ENCODE measurements at regions not wholly inside any gene's neighbourhood (a gene's known extent, or its start where the extent isn't known, plus 50 kb on each side); places are given as distances from the start of the nearest gene placed in this dataset.

GRCh38 chr5:2991884-2992283 lies 240.4 kb upstream of the IRX2 start:
- Histone ChIP-seq H3K27ac (ENCODE audit: low read depth in 2 of 2, low read length in 1 of 2) (no peak overlapping the region), H3K36me3 (replicated peaks in 1 of 2; ENCODE audit: control insufficient read depth in 1 of 2, insufficient read depth in 2 of 2, low read length in 1 of 2) (no peaks in the 10 kb centered on the region), H4K20me1 (ENCODE audit: insufficient read depth) (no peaks in the 10 kb centered on the region), H3K4me1 (ENCODE audit: control insufficient read depth in 1 of 2, insufficient read depth in 2 of 2, low read depth in 1 of 2, low read length in 1 of 2) (no peaks in the 10 kb centered on the region), H3K9me3 (no peaks in the 10 kb centered on the region), H3K9me2 (no peaks in the 10 kb centered on the region), H3K4me2 (no peak overlapping the region), H3K79me2 (ENCODE audit: insufficient read depth) (no peaks in the 10 kb centered on the region), H2AFZ (ENCODE audit: low read depth) (no peak overlapping the region), H3K27me3 (ENCODE audit: insufficient read depth) (peaks cover 17% of the 10 kb centered on the region; the same call in 1 of the 2 replicates), H3F3A (replicated peaks; ENCODE audit: insufficient read depth) (no peaks in the 10 kb centered on the region), H3K9ac (no peak overlapping the region), H3K4me3 (ENCODE audit: low read depth in 2 of 2, low read length in 1 of 2) (no peak overlapping the region)
- TF ChIP-seq MEF2A (IDR thresholded peaks at IDR 0.05; ENCODE audit: borderline replicate concordance, low read depth) (no peak), FOXJ3 (CRISPR knock-in tag; IDR thresholded peaks at IDR 0.05) (no peak), RFX5 (IDR thresholded peaks at IDR 0.05; ENCODE audit: low read length) (no peak), NRF1 (IDR thresholded peaks at IDR 0.05; ENCODE audit: low read depth, low read length) (no peak), PBX3 (IDR thresholded peaks at IDR 0.05) (no peak), USF1 (IDR thresholded peaks at IDR 0.05; ENCODE audit: borderline replicate concordance, low read depth) (no peak), YY1 (IDR thresholded peaks at IDR 0.05; ENCODE audit: low read depth) (no peak), RXRA (IDR thresholded peaks at IDR 0.05; ENCODE audit: borderline replicate concordance, low read depth) (no peak), EZH2phosphoT487 (IDR thresholded peaks at IDR 0.05; ENCODE audit: borderline replicate concordance, low read depth) (no peak), FOSL2 (IDR thresholded peaks at IDR 0.05; ENCODE audit: borderline replicate concordance, low read depth) (no peak), POLR2AphosphoS5 (IDR thresholded peaks at IDR 0.05; ENCODE audit: low read depth, low read length) (no peak), FOXM1 (IDR thresholded peaks at IDR 0.05; ENCODE audit: low read depth) (no peak), TAF1 (IDR thresholded peaks at IDR 0.05; ENCODE audit: borderline replicate concordance, low read depth, low read length) (no peak), MXI1 (IDR thresholded peaks at IDR 0.05; ENCODE audit: low read depth, low read length) (no peak), GABPA (IDR thresholded peaks at IDR 0.05; ENCODE audit: low read depth) (no peak), CHD2 (IDR thresholded peaks at IDR 0.05; ENCODE audit: low read length, partially characterized antibody) (no peak), TCF12 (IDR thresholded peaks at IDR 0.05) (no peak)
- DNase-seq, result no peak
- CTCF ChIA-PET, result no interaction called here
- WGBS (ENCODE audit: low lambda C conversion rate), result 2% methylated on average over 10 of the region's 10 CpGs
- POLR2A ChIA-PET, result no interaction called here

- Histone ChIP-seq H3K9ac (no peak overlapping the region), H3K9me3 (no peaks in the 10 kb centered on the region), H3K27ac (ENCODE audit: low read depth in 2 of 2, low read length in 1 of 2) (no peak overlapping the region), H3F3A (replicated peaks; ENCODE audit: insufficient read depth) (no peaks in the 10 kb centered on the region), H3K4me2 (no peak overlapping the region), H3K9me2 (no peaks in the 10 kb centered on the region), H3K27me3 (ENCODE audit: insufficient read depth) (peaks cover 9% of the 10 kb centered on the region; the same call in 1 of the 2 replicates), H4K20me1 (ENCODE audit: insufficient read depth) (no peaks in the 10 kb centered on the region), H3K79me2 (ENCODE audit: insufficient read depth) (no peaks in the 10 kb centered on the region), H2AFZ (ENCODE audit: low read depth) (no peak overlapping the region), H3K4me1 (ENCODE audit: control insufficient read depth in 1 of 2, insufficient read depth in 2 of 2, low read depth in 1 of 2, low read length in 1 of 2) (no peaks in the 10 kb centered on the region), H3K36me3 (replicated peaks in 1 of 2; ENCODE audit: control insufficient read depth in 1 of 2, insufficient read depth in 2 of 2, low read length in 1 of 2) (no peaks in the 10 kb centered on the region), H3K4me3 (ENCODE audit: low read depth in 2 of 2, low read length in 1 of 2) (no peak overlapping the region)
- POLR2A ChIA-PET, result no interaction called here
- CTCF ChIA-PET, result no interaction called here
- no peak for DNase-seq
- 13% methylated on average over 8 of the region's 8 CpGs for WGBS (ENCODE audit: low lambda C conversion rate)
- no peak for TF ChIP-seq FOXM1 (IDR thresholded peaks at IDR 0.05; ENCODE audit: low read depth)
- no peak for TF ChIP-seq SMC3 (IDR thresholded peaks at IDR 0.05; ENCODE audit: low read depth, low read length)
- no peak for TF ChIP-seq GATA2 (CRISPR knock-in tag; IDR thresholded peaks at IDR 0.05)
- no peak for TF ChIP-seq TCF12 (IDR thresholded peaks at IDR 0.05)
- TF ChIP-seq RCOR1 (IDR thresholded peaks at IDR 0.05; ENCODE audit: low read length), result no peak
- TF ChIP-seq CHD2 (IDR thresholded peaks at IDR 0.05; ENCODE audit: low read length, partially characterized antibody), result no peak
- no peak for TF ChIP-seq SIN3A (IDR thresholded peaks at IDR 0.05; ENCODE audit: borderline replicate concordance, low read depth, low read length)
- no peak for TF ChIP-seq CTCF (IDR thresholded peaks at IDR 0.05)
- TF ChIP-seq REST (IDR thresholded peaks at IDR 0.05; ENCODE audit: low read depth, low read length), result no peak
These were observed 238.0 kb upstream of the IRX2 start for GRCh38 chr5:2989517-2989916.
